HCT116 (cell line): ENCODE measurements at regions not wholly inside any gene's neighbourhood (a gene's known extent, or its start where the extent isn't known, plus 50 kb on each side); places are given as distances from the start of the nearest gene placed in this dataset.

Source experiments
- ATAC-seq: fragments of 200-7000 bp; cut with Tn5 transposase; 2 replicates; pipeline ENCODE4 v1.9.1; 2020; ENCODE audit warnings: mild to moderate bottlenecking, moderate library complexity
- BruUV-seq: library from RNA; stranded (reverse); fragments of 400-500 nt; replicated peaks from 2 replicates; lab custom pipeline; 2021; lab: Mats Ljungman, UMichigan
- CTCF ChIA-PET: fragments of 300-600 bp; sonication (Branson Sonifier 250); formaldehyde crosslinking; loops from one replicate; lab custom pipeline; 2021; ENCODE audit warnings: antibody characterized with exemption; lab: Charles Lee
- POLR2A ChIA-PET: fragments of 300-600, 350-600 bp; sonication (Branson Sonifier 250); formaldehyde crosslinking; loops from one replicate; lab custom pipeline; 2021; ENCODE audit warnings: antibody characterized with exemption; lab: Charles Lee
- RAD21 ChIA-PET, 2 experiments: fragments of 300-600 bp; sonication (Branson Sonifier 250); formaldehyde crosslinking; loops; one replicate each; lab custom pipeline; 2023; ENCODE audit warnings: low total read pairs in 2 of 2; ENCODE audit not compliant: uncharacterized antibody in 2 of 2, unreplicated experiment in 2 of 2, low non-redundant PET in 1 of 2; lab: Charles Lee
- DNase-seq: peaks from one replicate; pipeline ENCODE4 v3.0.0-alpha.2; 2010; ENCODE audit warnings: low read depth, low spot score
- H2AFZ ChIP-seq: fragments of 200-600 bp; shearing (Covaris generic), sonication (generic); 2 replicates; pipeline ENCODE4 v1.6.1; 2017; ENCODE audit warnings: low read depth, mixed run types, mixed read lengths, antibody characterized with exemption, low read length; ENCODE audit not compliant: poor library complexity, severe bottlenecking
- H3K27ac ChIP-seq: 2 replicates; pipeline ENCODE4 v1.5.1; 2012; ENCODE audit warnings: low read depth, low read length
- H3K27me3 ChIP-seq: fragments of 200-600 bp; sonication (generic); 2 replicates; pipeline ENCODE4 v1.6.1; 2016; ENCODE audit warnings: mixed run types, low read length, mixed read lengths; ENCODE audit not compliant: insufficient read depth
- H3K36me3 ChIP-seq, 2 experiments: fragments of 200-500 bp in 1 of 2; fragments of 200-600 bp in 1 of 2; sonication (Bioruptor generic) in 1 of 2; sonication (generic) in 1 of 2; 2 replicates each; pipeline versions ENCODE4 v1.5.1 to v1.6.1; 2014 to 2016; ENCODE audit warnings: low read length in 2 of 2, inconsistent platforms in 1 of 2, mixed read lengths in 1 of 2, mixed run types in 1 of 2; ENCODE audit not compliant: insufficient read depth in 2 of 2, control insufficient read depth in 1 of 2
- H3K4me1 ChIP-seq, 2 experiments: fragments of 200-600 bp in 1 of 2; sonication (generic) in 1 of 2; 2 replicates each; pipeline versions ENCODE4 v1.5.1 to v1.6.1; 2012 to 2017; ENCODE audit warnings: low read length in 2 of 2, inconsistent platforms in 1 of 2, mild to moderate bottlenecking in 1 of 2, mixed read lengths in 1 of 2, mixed run types in 1 of 2, moderate library complexity in 1 of 2; ENCODE audit not compliant: insufficient read depth in 2 of 2, control insufficient read depth in 1 of 2
- H3K4me2 ChIP-seq: fragments of 200-600 bp; sonication (generic); 2 replicates; pipeline ENCODE4 v1.6.1; 2017; ENCODE audit warnings: mixed run types, low read length, mixed read lengths
- H3K4me3 ChIP-seq, 2 experiments: fragments of 200-600 bp in 1 of 2; sonication (generic) in 1 of 2; replicated peaks in 1 of 2; 2 replicates each; pipeline ENCODE4 v1.5.1; 2011 to 2016; ENCODE audit warnings: low read length in 2 of 2, control low read depth in 1 of 2, low read depth in 1 of 2, mild to moderate bottlenecking in 1 of 2, mixed read lengths in 1 of 2, mixed run types in 1 of 2
- H3K79me2 ChIP-seq: fragments of 200-600 bp; sonication (generic); 2 replicates; pipeline ENCODE4 v1.6.1; 2017; ENCODE audit warnings: mild to moderate bottlenecking, mixed run types, low read length, moderate library complexity, mixed read lengths; ENCODE audit not compliant: insufficient read depth
- H3K9ac ChIP-seq: fragments of 200-600 bp; sonication (generic); 2 replicates; pipeline ENCODE4 v1.6.1; 2016; ENCODE audit warnings: low read length, mixed read lengths
- H3K9me2 ChIP-seq: fragments of 200-600 bp; sonication (generic), shearing (Covaris generic); 2 replicates; pipeline ENCODE4 v1.6.1; 2017; ENCODE audit warnings: mixed run types, mild to moderate bottlenecking, moderate library complexity; ENCODE audit not compliant: insufficient read depth
- H3K9me3 ChIP-seq, 2 experiments: fragments of 200-500 bp in 1 of 2; fragments of 200-600 bp in 1 of 2; sonication (Bioruptor generic) in 1 of 2; sonication (generic) in 1 of 2; 2 replicates each; pipeline ENCODE4 v1.6.1; 2014 to 2017; ENCODE audit warnings: low read length in 2 of 2, mixed read lengths in 2 of 2, inconsistent platforms in 1 of 2, low read depth in 1 of 2, mild to moderate bottlenecking in 1 of 2, mixed run types in 1 of 2, moderate library complexity in 1 of 2; ENCODE audit not compliant: control insufficient read depth in 1 of 2, insufficient read depth in 1 of 2
- H4K20me1 ChIP-seq: fragments of 200-600 bp; sonication (generic), shearing (Covaris generic); 2 replicates; pipeline ENCODE4 v1.6.1; 2017; ENCODE audit warnings: mixed run types, mild to moderate bottlenecking, moderate library complexity; ENCODE audit not compliant: insufficient read depth
- CEBPB ChIP-seq: IDR thresholded peaks from 2 replicates; pipeline ENCODE4 v1.6.1; 2012; ENCODE audit warnings: low read depth
- EGR1 ChIP-seq: IDR thresholded peaks from 2 replicates; pipeline ENCODE4 v1.6.1; 2012; ENCODE audit warnings: low read depth
- JUND ChIP-seq: IDR thresholded peaks from 2 replicates; pipeline ENCODE4 v1.6.1; 2012
- RAD21 ChIP-seq: IDR thresholded peaks from 2 replicates; pipeline ENCODE4 v1.6.1; 2012; ENCODE audit warnings: low read depth, mild to moderate bottlenecking
- SP1 ChIP-seq: IDR thresholded peaks from 2 replicates; pipeline ENCODE4 v1.6.1; 2012; ENCODE audit warnings: low read depth
- TCF7L2 ChIP-seq: IDR thresholded peaks from 2 replicates; pipeline ENCODE4 v1.7.0; 2011; ENCODE audit warnings: borderline replicate concordance, inconsistent platforms; ENCODE audit not compliant: insufficient read depth, insufficient read length; ENCODE audit errors: extremely low read depth
- YY1 ChIP-seq: IDR thresholded peaks from 2 replicates; pipeline ENCODE4 v1.6.1; 2011; ENCODE audit warnings: low read length, low read depth, moderate library complexity, mild to moderate bottlenecking; ENCODE audit not compliant: insufficient replicate concordance; ENCODE audit errors: extremely low read depth
- ZNF274 ChIP-seq: fragments of 200-500 bp; sonication (Bioruptor generic); IDR thresholded peaks from 2 replicates; pipeline ENCODE4 v1.6.1; 2014; ENCODE audit warnings: mild to moderate bottlenecking, low read depth, low read length, inconsistent platforms
- intact Hi-C: fragments of 100-400 bp; cut with micrococcal nuclease; formaldehyde crosslinking; loops from 2 replicates; pipeline ENCODE4 v1.10.0; 2022
- TF ChIP-seq, protein P1 (sequence below): IDR thresholded peaks from 2 replicates; pipeline ENCODE4 v1.6.1; 2011; ENCODE audit warnings: mild to moderate bottlenecking, low read length, moderate library complexity; ENCODE audit not compliant: insufficient replicate concordance; ENCODE audit errors: extremely low read depth
- TF ChIP-seq, protein P2 (sequence below): IDR thresholded peaks from 2 replicates; pipeline ENCODE4 v1.6.1; 2012
- TF ChIP-seq, protein P3 (sequence below), 3 experiments: fragments of 200-600 bp in 1 of 3; sonication (generic) in 1 of 3; IDR thresholded peaks in 2 of 3; conservative IDR thresholded peaks in 1 of 3; 2 replicates each; pipeline ENCODE4 v1.5.1; 2012 to 2017; ENCODE audit warnings: low read depth in 2 of 3, low read length in 2 of 3, antibody characterized with exemption in 1 of 3, borderline replicate concordance in 1 of 3, control low read depth in 1 of 3, mild to moderate bottlenecking in 1 of 3, mixed read lengths in 1 of 3, mixed run types in 1 of 3, moderate library complexity in 1 of 3; ENCODE audit not compliant: insufficient read depth in 1 of 3

DNA sequence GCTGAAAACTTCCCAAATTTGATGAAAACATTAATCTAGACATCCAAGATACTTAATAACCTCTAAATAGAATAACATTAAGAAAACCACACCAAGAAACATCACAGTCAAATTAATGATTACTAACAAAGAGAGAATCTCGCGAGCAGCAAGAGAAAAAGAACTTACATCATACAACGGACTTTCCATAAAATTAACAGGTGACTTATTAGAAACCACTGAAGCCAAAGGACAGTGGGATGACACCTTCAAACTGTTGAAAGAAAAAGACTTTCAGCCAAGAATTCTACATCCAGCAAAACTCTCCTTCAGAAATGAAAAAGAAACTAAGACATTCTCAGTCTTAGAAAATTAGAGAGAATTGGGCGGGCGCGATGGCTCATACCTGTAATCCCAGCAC lies 232.0 kb downstream of the SNCA start:
- H3K9ac ChIP-seq: no peak overlapping the region
- ChIA-PET CTCF (no interaction called here), RAD21 (no interaction called here)
- no peaks in the 10 kb centered on the region for H3K9me2 ChIP-seq
- no peaks in the 10 kb centered on the region for H3K27me3 ChIP-seq
- H2AFZ ChIP-seq: no peak overlapping the region
- H3K4me3 ChIP-seq: no peak overlapping the region
- no peak for DNase-seq
- H3K36me3 ChIP-seq: no peaks in the 10 kb centered on the region
- H3K79me2 ChIP-seq: no peaks in the 10 kb centered on the region
- no peak overlapping the region for H3K27ac ChIP-seq
- H4K20me1 ChIP-seq: no peaks in the 10 kb centered on the region
- no peak for TF ChIP-seq ZNF274
- TF ChIP-seq YY1: no peak
- TF ChIP-seq, protein P1, sequence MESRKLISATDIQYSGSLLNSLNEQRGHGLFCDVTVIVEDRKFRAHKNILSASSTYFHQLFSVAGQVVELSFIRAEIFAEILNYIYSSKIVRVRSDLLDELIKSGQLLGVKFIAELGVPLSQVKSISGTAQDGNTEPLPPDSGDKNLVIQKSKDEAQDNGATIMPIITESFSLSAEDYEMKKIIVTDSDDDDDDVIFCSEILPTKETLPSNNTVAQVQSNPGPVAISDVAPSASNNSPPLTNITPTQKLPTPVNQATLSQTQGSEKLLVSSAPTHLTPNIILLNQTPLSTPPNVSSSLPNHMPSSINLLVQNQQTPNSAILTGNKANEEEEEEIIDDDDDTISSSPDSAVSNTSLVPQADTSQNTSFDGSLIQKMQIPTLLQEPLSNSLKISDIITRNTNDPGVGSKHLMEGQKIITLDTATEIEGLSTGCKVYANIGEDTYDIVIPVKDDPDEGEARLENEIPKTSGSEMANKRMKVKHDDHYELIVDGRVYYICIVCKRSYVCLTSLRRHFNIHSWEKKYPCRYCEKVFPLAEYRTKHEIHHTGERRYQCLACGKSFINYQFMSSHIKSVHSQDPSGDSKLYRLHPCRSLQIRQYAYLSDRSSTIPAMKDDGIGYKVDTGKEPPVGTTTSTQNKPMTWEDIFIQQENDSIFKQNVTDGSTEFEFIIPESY: no peak
- TF ChIP-seq EGR1: no peak
- TF ChIP-seq TCF7L2: no peak
- TF ChIP-seq RAD21: no peak
- TF ChIP-seq, all 23 proteins: peak for 0
- no peaks in the 10 kb centered on the region for H3K4me1 ChIP-seq
- intact Hi-C loops: loop anchor here (2.0 kb wide), 1 partner anchor 20 kb away; no protein-coding TSS in a partner anchor
- POLR2A ChIA-PET: no interaction called here
- BruUV-seq: no TSS peak
- ATAC-seq: no peak
- no peaks in the 10 kb centered on the region for H3K9me3 ChIP-seq
- no peak overlapping the region for H3K4me2 ChIP-seq

DNA sequence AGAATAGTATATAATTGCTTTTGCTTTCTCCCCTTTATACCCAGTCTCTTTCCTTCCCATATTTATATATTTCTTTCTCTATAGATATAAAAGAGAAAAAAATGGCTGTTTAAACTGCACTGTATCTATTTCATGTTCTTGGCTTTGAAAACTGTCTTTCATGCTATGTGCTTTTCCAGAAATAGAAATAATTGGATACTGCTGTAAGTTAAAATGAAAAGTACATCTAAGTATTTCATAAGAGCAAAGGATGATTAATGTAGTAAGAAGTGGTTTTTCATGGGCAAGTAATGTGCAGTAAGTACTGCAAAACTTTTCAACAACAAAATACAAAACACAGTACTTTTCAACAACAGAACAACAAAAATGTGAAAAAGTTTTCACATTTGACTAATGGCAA lies 237.9 kb downstream of the SNCA start:
- H3K79me2 ChIP-seq: no peaks in the 10 kb centered on the region
- H3K9me2 ChIP-seq: no peaks in the 10 kb centered on the region
- ChIA-PET POLR2A (no interaction called here), CTCF (no interaction called here), RAD21 (no interaction called here)
- H2AFZ ChIP-seq: no peak overlapping the region
- H3K36me3 ChIP-seq: no peaks in the 10 kb centered on the region
- no peaks in the 10 kb centered on the region for H4K20me1 ChIP-seq
- H3K4me2 ChIP-seq: no peak overlapping the region
- no peak overlapping the region for H3K9ac ChIP-seq
- H3K4me3 ChIP-seq: no peak overlapping the region
- no peaks in the 10 kb centered on the region for H3K4me1 ChIP-seq
- no peak overlapping the region for H3K27ac ChIP-seq
- no peaks in the 10 kb centered on the region for H3K9me3 ChIP-seq
- ATAC-seq (no peak), DNase-seq (no peak)
- no TSS peak for BruUV-seq
- intact Hi-C loops: loop anchor here (5.0 kb wide), 1 partner anchor 303 kb away; no protein-coding TSS in a partner anchor
- no peaks in the 10 kb centered on the region for H3K27me3 ChIP-seq
- TF ChIP-seq, protein P2, sequence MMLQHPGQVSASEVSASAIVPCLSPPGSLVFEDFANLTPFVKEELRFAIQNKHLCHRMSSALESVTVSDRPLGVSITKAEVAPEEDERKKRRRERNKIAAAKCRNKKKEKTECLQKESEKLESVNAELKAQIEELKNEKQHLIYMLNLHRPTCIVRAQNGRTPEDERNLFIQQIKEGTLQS: no peak
- TF ChIP-seq RAD21: no peak
- no peak for TF ChIP-seq CEBPB
- TF ChIP-seq TCF7L2: no peak
- TF ChIP-seq ZNF274: no peak
- no peak for TF ChIP-seq SP1
- TF ChIP-seq, protein P1: no peak
- TF ChIP-seq, protein P3, sequence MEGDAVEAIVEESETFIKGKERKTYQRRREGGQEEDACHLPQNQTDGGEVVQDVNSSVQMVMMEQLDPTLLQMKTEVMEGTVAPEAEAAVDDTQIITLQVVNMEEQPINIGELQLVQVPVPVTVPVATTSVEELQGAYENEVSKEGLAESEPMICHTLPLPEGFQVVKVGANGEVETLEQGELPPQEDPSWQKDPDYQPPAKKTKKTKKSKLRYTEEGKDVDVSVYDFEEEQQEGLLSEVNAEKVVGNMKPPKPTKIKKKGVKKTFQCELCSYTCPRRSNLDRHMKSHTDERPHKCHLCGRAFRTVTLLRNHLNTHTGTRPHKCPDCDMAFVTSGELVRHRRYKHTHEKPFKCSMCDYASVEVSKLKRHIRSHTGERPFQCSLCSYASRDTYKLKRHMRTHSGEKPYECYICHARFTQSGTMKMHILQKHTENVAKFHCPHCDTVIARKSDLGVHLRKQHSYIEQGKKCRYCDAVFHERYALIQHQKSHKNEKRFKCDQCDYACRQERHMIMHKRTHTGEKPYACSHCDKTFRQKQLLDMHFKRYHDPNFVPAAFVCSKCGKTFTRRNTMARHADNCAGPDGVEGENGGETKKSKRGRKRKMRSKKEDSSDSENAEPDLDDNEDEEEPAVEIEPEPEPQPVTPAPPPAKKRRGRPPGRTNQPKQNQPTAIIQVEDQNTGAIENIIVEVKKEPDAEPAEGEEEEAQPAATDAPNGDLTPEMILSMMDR (IDR thresholded peaks at IDR 0.05 in 2 of 3, conservative IDR thresholded peaks at IDR 0.05 in 1 of 3; ENCODE audit: borderline replicate concordance in 1 of 3, insufficient read depth in 1 of 3, low read depth in 2 of 3, low read length in 2 of 3): no peak
- no peak for TF ChIP-seq JUND
